ENCODE measurements at regions not wholly inside any gene's neighbourhood (a gene's known extent, or its start where the extent isn't known, plus 50 kb on each side); places are given as distances from the start of the nearest gene placed in this dataset.

DNA sequence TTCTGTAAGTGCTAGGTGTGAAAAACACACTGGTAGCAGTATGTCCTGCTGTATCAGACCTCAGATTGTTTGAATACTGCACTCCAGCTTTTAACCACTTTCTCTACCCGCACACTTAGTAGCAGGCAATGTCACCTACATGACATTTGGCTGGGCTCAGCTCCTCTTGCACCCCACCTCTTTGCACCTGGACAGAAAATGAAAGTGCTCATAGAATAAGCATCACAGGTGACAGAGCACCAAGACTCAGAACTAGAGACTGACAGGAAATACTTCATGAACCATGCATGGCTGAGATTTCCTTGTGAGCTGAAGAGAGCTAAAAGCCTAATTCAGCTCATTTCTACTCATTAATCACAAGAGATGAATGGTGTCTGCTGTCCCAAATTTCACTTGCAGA, 1014.2 kb upstream of the CDH8 start:
- no peak overlapping the region for H3K4me3 ChIP-seq (ENCODE audit: control insufficient read depth, low read depth, low read length)
- TF ChIP-seq, protein P1, sequence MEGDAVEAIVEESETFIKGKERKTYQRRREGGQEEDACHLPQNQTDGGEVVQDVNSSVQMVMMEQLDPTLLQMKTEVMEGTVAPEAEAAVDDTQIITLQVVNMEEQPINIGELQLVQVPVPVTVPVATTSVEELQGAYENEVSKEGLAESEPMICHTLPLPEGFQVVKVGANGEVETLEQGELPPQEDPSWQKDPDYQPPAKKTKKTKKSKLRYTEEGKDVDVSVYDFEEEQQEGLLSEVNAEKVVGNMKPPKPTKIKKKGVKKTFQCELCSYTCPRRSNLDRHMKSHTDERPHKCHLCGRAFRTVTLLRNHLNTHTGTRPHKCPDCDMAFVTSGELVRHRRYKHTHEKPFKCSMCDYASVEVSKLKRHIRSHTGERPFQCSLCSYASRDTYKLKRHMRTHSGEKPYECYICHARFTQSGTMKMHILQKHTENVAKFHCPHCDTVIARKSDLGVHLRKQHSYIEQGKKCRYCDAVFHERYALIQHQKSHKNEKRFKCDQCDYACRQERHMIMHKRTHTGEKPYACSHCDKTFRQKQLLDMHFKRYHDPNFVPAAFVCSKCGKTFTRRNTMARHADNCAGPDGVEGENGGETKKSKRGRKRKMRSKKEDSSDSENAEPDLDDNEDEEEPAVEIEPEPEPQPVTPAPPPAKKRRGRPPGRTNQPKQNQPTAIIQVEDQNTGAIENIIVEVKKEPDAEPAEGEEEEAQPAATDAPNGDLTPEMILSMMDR (conservative IDR thresholded peaks at IDR 0.05; ENCODE audit: control insufficient read depth, insufficient read depth, low read depth, low read length), result no peak
- DNase-seq (ENCODE audit: low read depth), result no peak

DNA sequence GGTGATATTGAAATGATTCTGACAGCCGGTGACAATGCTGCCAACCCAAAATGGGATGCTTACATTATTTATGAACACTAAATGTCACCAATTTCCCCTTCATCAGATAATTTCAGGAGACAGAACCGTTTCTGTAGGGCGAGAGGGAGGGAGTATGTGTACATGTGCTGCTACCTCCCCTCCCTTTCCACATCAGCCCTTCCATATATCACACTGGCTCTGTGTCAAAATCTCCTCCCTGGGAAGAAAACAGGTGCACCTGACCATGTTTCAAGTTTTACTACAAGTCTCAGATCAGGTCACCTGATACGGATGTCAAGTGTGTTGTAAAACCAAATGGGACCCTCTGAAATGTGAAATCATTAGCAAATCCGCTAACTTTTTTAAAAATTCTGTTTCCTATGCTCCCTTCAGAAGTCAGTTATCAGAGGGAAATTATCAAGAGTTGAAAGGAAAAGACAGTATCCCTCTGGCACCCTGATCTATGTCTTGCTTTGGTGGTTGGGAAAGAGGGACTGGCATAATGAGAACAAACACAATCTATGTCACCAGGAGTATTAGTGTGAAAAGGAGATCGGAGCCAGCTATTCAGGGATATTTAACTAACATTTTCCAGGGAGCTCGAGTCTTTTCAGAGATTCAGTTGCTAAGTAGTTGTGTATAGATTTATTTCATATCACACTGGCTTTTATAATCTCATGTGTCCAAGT, 1002.3 kb upstream of the CDH8 start:
- TF ChIP-seq, protein P1 (conservative IDR thresholded peaks at IDR 0.05; ENCODE audit: control insufficient read depth, insufficient read depth, low read depth, low read length), result no peak
- H3K4me3 ChIP-seq (ENCODE audit: control insufficient read depth, low read depth, low read length), result no peak overlapping the region
- DNase-seq (ENCODE audit: low read depth), result no peak

DNA sequence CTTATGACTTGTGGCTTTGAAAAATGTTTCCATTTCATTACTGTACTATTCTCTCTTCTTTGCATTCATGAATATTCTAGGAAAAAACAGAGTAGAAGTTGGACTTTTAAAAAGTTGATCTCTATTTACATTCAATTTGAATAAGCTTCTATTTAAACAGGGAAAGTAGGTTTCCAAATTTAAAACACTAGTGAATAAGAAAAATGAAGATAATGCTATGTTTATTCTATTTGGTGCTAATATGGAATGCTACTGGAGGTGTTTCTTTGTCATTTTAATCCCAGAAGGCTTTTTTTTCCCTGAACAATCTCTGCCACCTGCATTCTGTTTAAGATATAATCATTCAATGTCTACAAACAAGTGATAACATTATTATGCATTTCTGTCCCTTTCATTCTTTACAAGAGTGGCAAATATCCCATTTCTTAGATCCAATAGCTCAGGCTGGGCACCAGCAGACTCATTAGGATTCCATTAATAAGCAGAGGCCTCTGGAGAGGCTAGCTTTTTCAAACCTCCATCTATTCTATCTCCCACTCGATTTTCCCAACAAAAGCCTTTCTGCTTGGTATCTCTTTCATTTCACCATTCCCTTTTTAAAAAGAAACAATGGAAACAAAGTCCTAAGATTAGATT, 1001.6 kb upstream of the CDH8 start:
- no peak overlapping the region for H3K4me3 ChIP-seq (ENCODE audit: control insufficient read depth, low read depth, low read length)
- no peak for DNase-seq (ENCODE audit: low read depth)
- TF ChIP-seq, protein P1 (conservative IDR thresholded peaks at IDR 0.05; ENCODE audit: control insufficient read depth, insufficient read depth, low read depth, low read length), result no peak

DNA sequence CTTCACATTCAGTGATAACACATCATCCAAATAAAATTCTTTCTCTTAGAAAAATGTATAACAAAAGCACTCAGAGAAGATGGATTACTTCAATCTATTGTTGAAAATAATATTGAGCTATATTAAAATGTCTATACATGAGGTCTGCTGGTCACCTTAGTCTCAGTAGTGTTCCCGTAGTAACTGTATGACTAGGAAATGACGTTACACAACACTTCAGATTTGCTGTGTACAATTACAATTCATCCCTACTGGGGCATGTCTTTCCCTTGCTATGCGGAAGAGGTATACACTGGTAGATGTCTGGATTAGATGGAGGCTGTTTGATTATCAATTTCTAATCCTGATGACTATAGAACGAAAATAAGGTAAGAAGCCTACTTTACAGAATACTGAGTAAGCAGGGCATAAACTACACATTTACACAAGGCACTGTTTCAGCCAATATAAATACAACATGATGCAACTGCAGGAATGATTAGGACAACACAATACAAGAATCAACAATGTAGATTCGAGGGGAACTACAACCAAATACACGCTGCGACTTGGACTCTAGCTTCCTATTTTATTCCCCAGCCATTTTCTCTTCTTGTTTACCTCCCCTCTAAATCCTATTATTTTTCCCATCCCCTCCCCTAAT, 982.5 kb upstream of the CDH8 start:
- no peak for DNase-seq (ENCODE audit: low read depth)
- TF ChIP-seq, protein P1 (conservative IDR thresholded peaks at IDR 0.05; ENCODE audit: control insufficient read depth, insufficient read depth, low read depth, low read length), result no peak
- H3K4me3 ChIP-seq (ENCODE audit: control insufficient read depth, low read depth, low read length), result no peak overlapping the region

DNA sequence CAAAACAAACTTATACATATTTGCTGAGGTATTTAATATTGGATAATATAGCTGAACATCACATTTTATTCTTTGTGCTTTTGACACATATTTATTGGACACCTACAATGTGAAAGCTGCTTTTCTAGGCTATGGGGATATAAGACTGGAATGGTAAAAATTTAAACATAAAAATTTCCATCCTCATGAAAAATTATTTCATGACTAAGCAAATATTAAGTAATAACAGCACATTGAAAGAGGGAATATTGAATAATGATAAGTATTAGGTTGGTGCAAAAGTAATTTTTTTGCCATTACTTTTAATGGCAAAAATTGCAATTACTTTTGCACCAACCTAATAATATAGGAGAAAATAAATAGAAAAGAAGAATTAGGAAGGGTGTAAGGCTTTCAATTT, 972.5 kb upstream of the CDH8 start:
- H3K4me3 ChIP-seq (ENCODE audit: control insufficient read depth, low read depth, low read length), result no peak overlapping the region
- no peak for DNase-seq (ENCODE audit: low read depth)
- TF ChIP-seq, protein P1 (conservative IDR thresholded peaks at IDR 0.05; ENCODE audit: control insufficient read depth, insufficient read depth, low read depth, low read length), result no peak

DNA sequence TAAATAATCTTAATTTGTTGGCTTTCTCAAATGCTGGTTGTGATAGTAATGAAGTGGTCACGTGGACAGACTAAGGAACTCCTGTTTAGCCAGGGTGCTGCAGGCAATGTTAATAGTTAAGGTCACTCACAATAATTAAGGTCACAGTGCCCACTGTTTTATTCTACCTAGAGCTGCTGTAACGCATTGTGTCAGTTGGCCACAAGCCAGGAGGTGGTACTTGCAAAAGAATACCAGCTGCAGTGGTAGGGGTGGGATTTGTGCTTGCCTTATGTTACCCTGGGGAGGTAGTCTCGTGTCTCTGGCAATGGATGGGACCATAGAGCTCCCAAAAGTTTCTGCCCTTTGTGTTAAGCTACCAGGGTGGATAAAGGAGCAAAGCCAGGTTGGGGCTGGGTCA, 969.1 kb upstream of the CDH8 start:
- TF ChIP-seq, protein P1 (conservative IDR thresholded peaks at IDR 0.05; ENCODE audit: control insufficient read depth, insufficient read depth, low read depth, low read length), result no peak
- DNase-seq (ENCODE audit: low read depth), result no peak
- no peak overlapping the region for H3K4me3 ChIP-seq (ENCODE audit: control insufficient read depth, low read depth, low read length)
